SK-N-SH (cell line): ENCODE measurements at regions not wholly inside any gene's neighbourhood (a gene's known extent, or its start where the extent isn't known, plus 50 kb on each side); places are given as distances from the start of the nearest gene placed in this dataset.
"Not testable (repeated sequence)": the region's sequence is repeated elsewhere in the genome, so short reads cannot be mapped to it uniquely, and the experiment has no call there.

ENCODE experiments used
- CTCF ChIA-PET: fragments of 300-600, 350-600 bp; formaldehyde crosslinking; extraction: SDS; loops from one replicate; lab custom pipeline; 2021; lab: Yijun Ruan, JAX
- POLR2A ChIA-PET: fragments of 350-600 bp; sonication (Branson Sonifier 250); formaldehyde crosslinking; extraction: SDS; loops from one replicate; lab custom pipeline; 2020; ENCODE audit warnings: antibody characterized with exemption, inconsistent platforms; lab: Yijun Ruan, JAX
- DNase-seq: peaks from one replicate; pipeline ENCODE4 v3.0.0; 2012
- H2AFZ ChIP-seq: fragments of 200-600 bp; sonication (generic); 2 replicates; pipeline ENCODE4 v1.8.1; 2016; ENCODE audit warnings: antibody characterized with exemption, mild to moderate bottlenecking, low read depth
- H3F3A ChIP-seq: fragments of 200-600 bp; sonication (generic); replicated peaks from 2 replicates; pipeline ENCODE3; 2016; ENCODE audit warnings: antibody characterized with exemption, mild to moderate bottlenecking; ENCODE audit not compliant: insufficient read depth
- H3K27ac ChIP-seq, 2 experiments: fragments of 200-500 bp in 1 of 2; fragments of 200-600 bp in 1 of 2; sonication (Bioruptor generic) in 1 of 2; sonication (generic), shearing (Covaris generic) in 1 of 2; 2 replicates each; pipeline versions ENCODE4 v1.5.1 to v1.6.1; 2014 to 2016; ENCODE audit warnings: low read depth in 2 of 2, inconsistent platforms in 1 of 2, low read length in 1 of 2, mild to moderate bottlenecking in 1 of 2, mixed read lengths in 1 of 2
- H3K27me3 ChIP-seq: fragments of 200-600 bp; sonication (generic), shearing (Covaris generic); 2 replicates; pipeline ENCODE4 v1.6.1; 2016; ENCODE audit warnings: mixed run types; ENCODE audit not compliant: insufficient read depth
- H3K36me3 ChIP-seq, 2 experiments: fragments of 200-500 bp in 1 of 2; fragments of 200-600 bp in 1 of 2; sonication (Bioruptor generic) in 1 of 2; sonication (generic) in 1 of 2; replicated peaks in 1 of 2; 2 replicates each; pipeline versions ENCODE3 to v1.5.1; 2014 to 2016; ENCODE audit warnings: low read length in 1 of 2, mild to moderate bottlenecking in 1 of 2; ENCODE audit not compliant: insufficient read depth in 2 of 2, control insufficient read depth in 1 of 2
- H3K4me1 ChIP-seq, 2 experiments: fragments of 200-500 bp in 1 of 2; fragments of 200-600 bp in 1 of 2; sonication (Bioruptor generic) in 1 of 2; sonication (generic), shearing (Covaris generic) in 1 of 2; 2 replicates each; pipeline versions ENCODE4 v1.5.1 to v1.6.1; 2014 to 2016; ENCODE audit warnings: low read depth in 1 of 2, low read length in 1 of 2, mixed run types in 1 of 2; ENCODE audit not compliant: insufficient read depth in 2 of 2, control insufficient read depth in 1 of 2
- H3K4me2 ChIP-seq: fragments of 200-600 bp; sonication (generic), shearing (Covaris generic); 2 replicates; pipeline ENCODE4 v1.6.1; 2017; ENCODE audit warnings: mixed run types
- H3K4me3 ChIP-seq, 2 experiments: fragments of 200-500 bp in 1 of 2; fragments of 200-600 bp in 1 of 2; sonication (Bioruptor generic) in 1 of 2; sonication (generic), shearing (Covaris generic) in 1 of 2; 2 replicates each; pipeline versions ENCODE4 v1.5.1 to v1.8.1; 2014 to 2016; ENCODE audit warnings: low read depth in 2 of 2, inconsistent platforms in 1 of 2, low read length in 1 of 2, mild to moderate bottlenecking in 1 of 2, mixed read lengths in 1 of 2, moderate library complexity in 1 of 2
- H3K79me2 ChIP-seq: fragments of 200-600 bp; sonication (generic); 2 replicates; pipeline ENCODE4 v1.8.1; 2017; ENCODE audit warnings: mild to moderate bottlenecking; ENCODE audit not compliant: insufficient read depth
- H3K9ac ChIP-seq: fragments of 200-600 bp; sonication (generic); 2 replicates; pipeline ENCODE4 v1.6.1; 2017; ENCODE audit warnings: mixed run types
- H3K9me2 ChIP-seq: fragments of 200-600 bp; sonication (generic); 2 replicates; pipeline ENCODE4 v1.6.1; 2017; ENCODE audit warnings: mixed run types
- H3K9me3 ChIP-seq: fragments of 200-600 bp; sonication (generic); 2 replicates; pipeline ENCODE4 v1.6.1; 2017; ENCODE audit warnings: mixed run types, mild to moderate bottlenecking, moderate library complexity
- H4K20me1 ChIP-seq: fragments of 200-600 bp; sonication (generic); 2 replicates; pipeline ENCODE4 v1.6.1; 2017; ENCODE audit warnings: mild to moderate bottlenecking, mixed run types; ENCODE audit not compliant: insufficient read depth
- WGBS: methylation state at CpG from one replicate; pipeline ENCODE4 v1.1.6; 2017; ENCODE audit warnings: low lambda C conversion rate; 5-methylcytosine and 5-hydroxymethylcytosine counted together

- H3K4me2 ChIP-seq, POLR2A ChIA-PET, H3F3A ChIP-seq, H3K36me3 ChIP-seq, H3K79me2 ChIP-seq, H3K27ac ChIP-seq, H2AFZ ChIP-seq, H3K9ac ChIP-seq, H3K9me2 ChIP-seq, H3K9me3 ChIP-seq, H3K27me3 ChIP-seq, H4K20me1 ChIP-seq, H3K4me3 ChIP-seq, H3K4me1 ChIP-seq, DNase-seq: not testable (repeated sequence)
- CTCF ChIA-PET = interaction anchor here (1.2 kb wide), 1 partner anchor 70 kb away, joined by 3 read pairs; no protein-coding TSS in a partner anchor
- WGBS = 11% methylated on average over 11 of the region's 11 CpGs
Measured at GRCh38 chr12:8320251-8320730, 92.9 kb upstream of the FAM90A1 start.

- H3K9ac ChIP-seq, POLR2A ChIA-PET, H3K36me3 ChIP-seq, H4K20me1 ChIP-seq, H3F3A ChIP-seq, H3K79me2 ChIP-seq, H3K9me3 ChIP-seq, H3K27ac ChIP-seq, H3K27me3 ChIP-seq, H3K4me1 ChIP-seq, H2AFZ ChIP-seq, DNase-seq, H3K9me2 ChIP-seq, H3K4me2 ChIP-seq, H3K4me3 ChIP-seq: not testable (repeated sequence)
- 4% methylated on average over 6 of the region's 7 CpGs for WGBS
- CTCF ChIA-PET = interaction anchor here (0.8 kb wide), 1 partner anchor 223 kb away, joined by 3 read pairs; no protein-coding TSS in a partner anchor
Measured at GRCh38 chr12:8320791-8321370, 93.5 kb upstream of the FAM90A1 start.

- H3K4me1 ChIP-seq, H4K20me1 ChIP-seq, H3K36me3 ChIP-seq, H3K79me2 ChIP-seq, H3F3A ChIP-seq, H3K9ac ChIP-seq, H3K9me3 ChIP-seq, H3K27me3 ChIP-seq, H2AFZ ChIP-seq, DNase-seq, H3K27ac ChIP-seq, H3K4me2 ChIP-seq, CTCF ChIA-PET, H3K4me3 ChIP-seq, POLR2A ChIA-PET, H3K9me2 ChIP-seq: not testable (repeated sequence)
- 0% methylated on average over 4 of the region's 4 CpGs for WGBS
Measured at GRCh38 chr12:8325145-8325839, 97.9 kb upstream of the FAM90A1 start.

- H3K9ac ChIP-seq, H3K79me2 ChIP-seq, H3K9me3 ChIP-seq, H3K9me2 ChIP-seq, H2AFZ ChIP-seq, H3F3A ChIP-seq, H3K36me3 ChIP-seq, H3K27ac ChIP-seq, CTCF ChIA-PET, H3K27me3 ChIP-seq, H4K20me1 ChIP-seq, H3K4me1 ChIP-seq, POLR2A ChIA-PET, DNase-seq, H3K4me2 ChIP-seq, H3K4me3 ChIP-seq: not testable (repeated sequence)
- WGBS = 1% methylated on average over 3 of the region's 3 CpGs
Measured at GRCh38 chr12:8328835-8329234, 101.4 kb upstream of the FAM90A1 start.

- CTCF ChIA-PET, DNase-seq, H3K79me2 ChIP-seq, H3K4me3 ChIP-seq, H3K9me3 ChIP-seq, H3K4me1 ChIP-seq, H3K9ac ChIP-seq, POLR2A ChIA-PET, H3K4me2 ChIP-seq, H3K36me3 ChIP-seq, H4K20me1 ChIP-seq, H3K27me3 ChIP-seq, H3K9me2 ChIP-seq, H3F3A ChIP-seq, H3K27ac ChIP-seq, H2AFZ ChIP-seq: not testable (repeated sequence)
- WGBS = 9% methylated on average over 1 of the region's 2 CpGs
Measured at GRCh38 chr12:8332373-8332772, 105.0 kb upstream of the FAM90A1 start.

GRCh38 chr12:8351073-8351472 lies 104.7 kb upstream of the CLEC6A start:
- POLR2A ChIA-PET, H3K9me3 ChIP-seq, H3K4me1 ChIP-seq, H3K27me3 ChIP-seq, H3K4me2 ChIP-seq, H3K36me3 ChIP-seq, CTCF ChIA-PET, H3K27ac ChIP-seq, H4K20me1 ChIP-seq, H3K79me2 ChIP-seq, H3K9me2 ChIP-seq, H3K4me3 ChIP-seq, H2AFZ ChIP-seq, DNase-seq, H3F3A ChIP-seq, H3K9ac ChIP-seq: not testable (repeated sequence)
- WGBS = 1% methylated on average over 3 of the region's 3 CpGs
